CD4-positive, alpha-beta memory T cell (primary cell): ENCODE measurements at regions not wholly inside any gene's neighbourhood (a gene's known extent, or its start where the extent isn't known, plus 50 kb on each side); places are given as distances from the start of the nearest gene placed in this dataset.
"Not testable (repeated sequence)": the region's sequence is repeated elsewhere in the genome, so short reads cannot be mapped to it uniquely, and the experiment has no call there.

ENCODE experiments used
- CTCF ChIA-PET: fragments of 350-600 bp; sonication (Branson Sonifier 250); formaldehyde crosslinking; loops from one replicate; lab custom pipeline; 2021; ENCODE audit warnings: inconsistent platforms; ENCODE audit not compliant: partially characterized antibody; lab: Charles Lee
- POLR2A ChIA-PET: fragments of 350-600 bp; sonication (Branson Sonifier 250); formaldehyde crosslinking; loops from one replicate; lab custom pipeline; 2021; ENCODE audit not compliant: partially characterized antibody; lab: Charles Lee
- DNase-seq, 5 donors: peaks; one replicate each; pipeline versions ENCODE4 v3.0.0 to v3.0.0-alpha.2; 2020 to 2022; ENCODE audit warnings: mixed read lengths in 1 of 5
- H3K27ac ChIP-seq: one replicate; pipeline ENCODE4 v1.7.0; 2013; ENCODE audit warnings: low read depth, low read length
- H3K27me3 ChIP-seq: 2 replicates; pipeline ENCODE4 v1.7.0; 2013; ENCODE audit warnings: mild to moderate bottlenecking, low read length, moderate library complexity; ENCODE audit not compliant: insufficient read depth
- H3K36me3 ChIP-seq: 2 replicates; pipeline ENCODE4 v1.7.0; 2013; ENCODE audit warnings: mild to moderate bottlenecking, low read length, moderate library complexity; ENCODE audit not compliant: insufficient read depth
- H3K4me1 ChIP-seq: 2 replicates; pipeline ENCODE4 v1.7.0; 2013; ENCODE audit warnings: mild to moderate bottlenecking, low read length, moderate library complexity; ENCODE audit not compliant: insufficient read depth
- H3K4me3 ChIP-seq, 2 donors: one replicate each; pipeline ENCODE4 v1.7.0; 2013; ENCODE audit warnings: low read length in 2 of 2, mild to moderate bottlenecking in 1 of 2
- H3K9me3 ChIP-seq, 2 donors: one replicate each; pipeline ENCODE4 v1.7.0; 2013; ENCODE audit warnings: low read length in 2 of 2, control low read depth in 1 of 2; ENCODE audit not compliant: control insufficient read depth in 1 of 2
- H3K27ac Mint-ChIP-seq, 7 donors: one replicate each; pipeline ENCODE4 v1.8.0; 2020 to 2021; ENCODE audit warnings: mixed read lengths in 7 of 7, mild to moderate bottlenecking in 6 of 7, inconsistent platforms in 3 of 7, moderate library complexity in 3 of 7
- H3K27me3 Mint-ChIP-seq, 2 donors: one replicate each; pipeline ENCODE4 v1.8.0; 2020 to 2021; ENCODE audit warnings: mixed read lengths in 2 of 2
- H3K36me3 Mint-ChIP-seq, 2 donors: one replicate each; pipeline ENCODE4 v1.8.0; 2020 to 2021; ENCODE audit warnings: mixed read lengths in 2 of 2, inconsistent platforms in 1 of 2, mild to moderate bottlenecking in 1 of 2
- H3K4me1 Mint-ChIP-seq, 4 donors: one replicate each; pipeline ENCODE4 v1.8.0; 2020 to 2021; ENCODE audit warnings: mixed read lengths in 4 of 4, mild to moderate bottlenecking in 1 of 4
- H3K4me3 Mint-ChIP-seq, 8 donors: one replicate each; pipeline ENCODE4 v1.8.0; 2020 to 2021; ENCODE audit warnings: mixed read lengths in 8 of 8, mild to moderate bottlenecking in 7 of 8, moderate library complexity in 6 of 8, inconsistent platforms in 3 of 8
- H3K9me3 Mint-ChIP-seq, 8 donors: one replicate each; pipeline ENCODE4 v1.8.0; 2020 to 2021; ENCODE audit warnings: mixed read lengths in 8 of 8, mild to moderate bottlenecking in 5 of 8, inconsistent platforms in 3 of 8, moderate library complexity in 1 of 8
- intact Hi-C: fragments of 100-400 bp; cut with micrococcal nuclease; formaldehyde crosslinking; loops from one replicate; pipeline ENCODE4 v1.15.1; 2023

- H3K27me3 Mint-ChIP-seq, H3K27me3 ChIP-seq, H3K36me3 ChIP-seq, POLR2A ChIA-PET, DNase-seq, H3K27ac ChIP-seq, H3K4me1 ChIP-seq, intact Hi-C loops, H3K27ac Mint-ChIP-seq, H3K9me3 ChIP-seq, H3K4me1 Mint-ChIP-seq, CTCF ChIA-PET, H3K4me3 Mint-ChIP-seq, H3K36me3 Mint-ChIP-seq, H3K4me3 ChIP-seq: not testable (repeated sequence)
- peaks cover 4 to 84% (median 65%) of the 10 kb centered on the region in 8 donors for H3K9me3 Mint-ChIP-seq
Observed at GRCh38 chr3:3941380-3941779, 142.1 kb downstream of the LRRN1 start.

DNA sequence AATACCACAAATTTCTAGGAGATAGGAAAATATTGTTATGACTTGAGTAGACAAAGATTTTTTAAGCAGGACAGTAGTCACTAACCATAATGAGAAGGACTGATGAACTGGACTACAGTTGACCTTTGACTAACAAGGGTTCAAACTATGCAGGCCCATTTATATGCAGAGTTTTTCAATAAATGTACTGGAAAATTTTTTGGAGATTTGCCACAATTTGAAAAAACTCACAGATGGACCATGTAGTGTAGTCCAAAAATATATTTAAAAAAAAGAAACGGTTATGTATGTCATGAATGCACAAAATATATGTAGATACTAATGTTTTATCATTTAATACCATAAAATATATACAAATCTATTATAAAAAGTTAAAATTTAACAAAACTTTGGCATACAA, 151.8 kb downstream of the LRRN1 start:
- Mint-ChIP-seq H3K9me3 (peaks cover 10 to 35% (median 19%) of the 10 kb centered on the region in 8 donors), H3K27me3 (no peaks in the 10 kb centered on the region), H3K36me3 (peaks cover 6 to 15% of the 10 kb centered on the region in 2 donors), H3K4me3 (no peak overlapping the region), H3K27ac (no peak overlapping the region), H3K4me1 (no peaks in the 10 kb centered on the region)
- Histone ChIP-seq H3K4me3 (no peak overlapping the region), H3K27me3 (no peaks in the 10 kb centered on the region), H3K4me1 (no peaks in the 10 kb centered on the region), H3K9me3 (no peaks in the 10 kb centered on the region), H3K36me3 (no peaks in the 10 kb centered on the region), H3K27ac (no peak overlapping the region)
- intact Hi-C loops = no loop called here
- POLR2A ChIA-PET = no interaction called here
- DNase-seq = no peak
- CTCF ChIA-PET = no interaction called here

GRCh38 chr3:3951501-3951900, 152.3 kb downstream of the LRRN1 start:
- Histone ChIP-seq H3K4me1 (no peaks in the 10 kb centered on the region), H3K36me3 (no peaks in the 10 kb centered on the region), H3K9me3 (no peaks in the 10 kb centered on the region), H3K27me3 (no peaks in the 10 kb centered on the region), H3K27ac (no peak overlapping the region), H3K4me3 (no peak overlapping the region)
- ChIA-PET CTCF (no interaction called here), POLR2A (no interaction called here)
- intact Hi-C loops = no loop called here
- Mint-ChIP-seq H3K27me3 (no peaks in the 10 kb centered on the region), H3K27ac (no peak overlapping the region), H3K9me3 (peaks cover 10 to 32% (median 16%) of the 10 kb centered on the region in 8 donors), H3K36me3 (peaks cover 6 to 15% of the 10 kb centered on the region in 2 donors), H3K4me1 (no peaks in the 10 kb centered on the region), H3K4me3 (no peak overlapping the region)
- no peak for DNase-seq

- H3K36me3 Mint-ChIP-seq, H3K9me3 ChIP-seq, H3K4me3 ChIP-seq, H3K4me1 Mint-ChIP-seq, H3K4me1 ChIP-seq, H3K27me3 Mint-ChIP-seq, H3K4me3 Mint-ChIP-seq, H3K27me3 ChIP-seq, H3K27ac Mint-ChIP-seq, intact Hi-C loops, H3K36me3 ChIP-seq, H3K9me3 Mint-ChIP-seq, POLR2A ChIA-PET, H3K27ac ChIP-seq, DNase-seq, CTCF ChIA-PET: not testable (repeated sequence)
Observed at GRCh38 chr3:3962867-3963266, 163.6 kb downstream of the LRRN1 start.

DNA sequence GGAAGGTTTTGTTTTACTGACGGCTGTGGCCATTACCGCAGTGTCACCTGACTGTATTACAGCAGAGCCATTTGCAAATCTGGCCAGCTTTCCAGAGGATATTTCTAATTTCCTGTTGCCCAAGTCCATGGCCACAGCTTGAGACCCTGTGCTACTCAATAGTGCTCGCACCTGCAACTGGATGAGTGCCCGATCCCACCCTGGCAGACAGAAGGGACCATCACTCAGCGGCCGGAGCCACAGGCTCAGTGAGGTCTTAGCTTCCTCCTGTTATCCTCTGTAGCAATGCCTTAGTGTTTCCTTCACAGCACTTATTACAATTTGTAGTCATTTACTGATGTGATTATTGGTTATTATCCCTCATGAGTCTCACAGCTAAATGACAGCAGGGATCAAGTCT, 184.8 kb downstream of the LRRN1 start:
- Histone ChIP-seq H3K4me1 (no peaks in the 10 kb centered on the region), H3K36me3 (no peaks in the 10 kb centered on the region), H3K9me3 (no peaks in the 10 kb centered on the region), H3K27ac (no peak overlapping the region), H3K27me3 (no peaks in the 10 kb centered on the region), H3K4me3 (no peak overlapping the region)
- Mint-ChIP-seq H3K27ac (no peak overlapping the region), H3K9me3 (peaks cover 0 to 2% (median 0%) of the 10 kb centered on the region in 8 donors), H3K27me3 (no peaks in the 10 kb centered on the region), H3K4me1 (no peaks in the 10 kb centered on the region), H3K4me3 (no peak overlapping the region), H3K36me3 (peaks cover 0 to 4% of the 10 kb centered on the region in 2 donors)
- intact Hi-C loops = no loop called here
- ChIA-PET CTCF (no interaction called here), POLR2A (no interaction called here)
- no peak for DNase-seq

DNA sequence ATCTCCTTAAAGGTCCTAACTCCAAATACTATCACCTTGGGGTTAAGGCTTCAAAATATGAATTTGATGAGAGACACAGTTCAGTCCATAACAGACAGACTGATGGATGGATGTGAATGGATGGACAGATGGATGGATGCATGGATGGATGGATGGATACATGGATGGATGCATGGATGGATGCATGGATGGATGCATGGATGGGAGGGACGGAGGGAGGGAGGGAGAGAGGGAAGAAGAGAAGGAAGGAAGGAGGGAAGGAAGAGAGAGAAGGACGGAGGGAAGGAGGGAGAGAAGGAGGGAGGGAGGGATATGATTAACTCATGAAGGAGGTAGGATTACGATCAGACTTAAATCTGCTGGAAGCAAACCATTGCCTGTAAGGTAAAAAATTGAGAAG, 192.4 kb downstream of the LRRN1 start:
- no peaks in the 10 kb centered on the region for H3K9me3 ChIP-seq
- POLR2A ChIA-PET = no interaction called here
- DNase-seq = no peak
- no peaks in the 10 kb centered on the region for H3K4me1 ChIP-seq
- H3K27me3 ChIP-seq = no peaks in the 10 kb centered on the region
- H3K27me3 Mint-ChIP-seq = no peaks in the 10 kb centered on the region
- H3K9me3 Mint-ChIP-seq = peaks cover 0 to 14% (median 8%) of the 10 kb centered on the region in 8 donors
- CTCF ChIA-PET = no interaction called here
- H3K4me3 ChIP-seq = no peak overlapping the region
- H3K4me1 Mint-ChIP-seq = no peaks in the 10 kb centered on the region
- H3K36me3 Mint-ChIP-seq = no peaks in the 10 kb centered on the region
- H3K36me3 ChIP-seq = no peaks in the 10 kb centered on the region
- intact Hi-C loops = no loop called here
- no peak overlapping the region for H3K27ac Mint-ChIP-seq
- no peak overlapping the region for H3K4me3 Mint-ChIP-seq
- H3K27ac ChIP-seq = no peak overlapping the region

DNA sequence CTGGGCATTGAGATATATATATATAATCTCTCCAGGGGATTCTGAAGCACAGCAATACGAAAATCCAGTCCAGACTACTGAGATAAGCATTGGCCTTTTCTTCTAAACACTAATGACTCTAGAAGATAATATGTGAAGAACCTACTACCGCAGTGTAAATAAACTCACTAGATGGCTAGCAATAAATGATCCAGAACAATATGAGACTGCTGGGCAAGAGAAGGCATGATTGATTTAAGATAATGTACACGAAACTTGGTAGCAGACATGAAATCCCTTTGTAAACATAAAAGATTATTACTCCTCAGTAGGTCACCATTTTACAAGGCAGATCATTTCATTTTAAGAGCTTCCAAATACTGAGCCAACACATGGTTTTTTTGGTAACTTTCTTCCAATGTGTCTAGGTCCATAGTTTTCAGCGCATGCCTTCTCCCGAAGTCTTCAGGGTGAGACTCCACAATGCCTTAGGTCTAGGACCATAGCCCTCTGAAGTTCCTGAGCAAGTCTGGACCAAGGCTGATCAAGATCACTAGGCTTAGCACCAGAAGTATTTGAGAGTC, 193.2 kb downstream of the LRRN1 start:
- H3K27ac ChIP-seq = no peak overlapping the region

More for the DNA sequence above, 193.2 kb downstream of the LRRN1 start:
- no peaks in the 10 kb centered on the region for H3K9me3 ChIP-seq
- H3K36me3 Mint-ChIP-seq = no peaks in the 10 kb centered on the region
- H3K4me1 ChIP-seq = no peaks in the 10 kb centered on the region
- H3K9me3 Mint-ChIP-seq = peaks cover 0 to 14% (median 8%) of the 10 kb centered on the region in 8 donors
- intact Hi-C loops = no loop called here
- ChIA-PET POLR2A (no interaction called here), CTCF (no interaction called here)
- H3K27me3 ChIP-seq = no peaks in the 10 kb centered on the region
- H3K36me3 ChIP-seq = no peaks in the 10 kb centered on the region
- H3K27me3 Mint-ChIP-seq = no peaks in the 10 kb centered on the region
- H3K4me3 Mint-ChIP-seq = no peak overlapping the region
- H3K4me1 Mint-ChIP-seq = no peaks in the 10 kb centered on the region
- no peak overlapping the region for H3K4me3 ChIP-seq
- no peak overlapping the region for H3K27ac Mint-ChIP-seq
- no peak for DNase-seq
